ENCODE measurements at regions not wholly inside any gene's neighbourhood (a gene's known extent, or its start where the extent isn't known, plus 50 kb on each side); places are given as distances from the start of the nearest gene placed in this dataset.

GRCh38 chr2:152867397-152867796, 149.0 kb downstream of the ARL6IP6 start:
- TF ChIP-seq EZH2phosphoT487 (IDR thresholded peaks at IDR 0.05; ENCODE audit: low read length) (no peak), EZH2 (optimal IDR thresholded peaks at IDR 0.05; ENCODE audit: low read depth, low read length) (no peak)

All from MM.1S (cell line).